Brain microvascular endothelial cell (primary cell): ENCODE measurements at regions not wholly inside any gene's neighbourhood (a gene's known extent, or its start where the extent isn't known, plus 50 kb on each side); places are given as distances from the start of the nearest gene placed in this dataset.

Source experiments
- DNase-seq: peaks from one replicate; pipeline ENCODE4 v3.0.0-alpha.2; 2020
- H3K27ac ChIP-seq: fragments of 250-450 bp; sonication (Bioruptor Pico); 2 replicates; pipeline ENCODE4 v1.5.1; 2020; ENCODE audit warnings: mild to moderate bottlenecking, moderate library complexity
- H3K27me3 ChIP-seq: fragments of 250-450 bp; sonication (Bioruptor Pico); replicated peaks from 2 replicates; pipeline ENCODE4 v1.5.1; 2020; ENCODE audit warnings: mild to moderate bottlenecking
- H3K36me3 ChIP-seq: fragments of 250-450 bp; sonication (Bioruptor Pico); replicated peaks from 2 replicates; pipeline ENCODE4 v1.5.1; 2020; ENCODE audit warnings: mild to moderate bottlenecking
- H3K4me3 ChIP-seq: 2 replicates; pipeline ENCODE4 v1.5.1; 2011; ENCODE audit warnings: low read depth, mild to moderate bottlenecking, control low read depth, low read length, moderate library complexity
- CTCF ChIP-seq: IDR thresholded peaks from 2 replicates; pipeline ENCODE4 v1.5.1; 2011; ENCODE audit warnings: low read depth, mild to moderate bottlenecking, moderate library complexity, low read length, control low read depth, inconsistent platforms; ENCODE audit errors: missing control alignments
- in situ Hi-C: cut with HindIII; loops from 2 replicates; pipeline ENCODE4 v1.10.0; 2017; ENCODE audit warnings: low sequenced_read_pairs, low pct_ligation_motif_present

- no peaks in the 10 kb centered on the region for H3K36me3 ChIP-seq
- peak; percentile 21 for TF ChIP-seq CTCF
- H3K27me3 ChIP-seq, result no peaks in the 10 kb centered on the region
- H3K4me3 ChIP-seq, result no peak overlapping the region
- no peak overlapping the region for H3K27ac ChIP-seq
- DNase-seq, result no peak
- in situ Hi-C loops, result no loop called here
Observed at GRCh38 chrX:39133971-39134370, 332.7 kb downstream of the MID1IP1 start.

DNA sequence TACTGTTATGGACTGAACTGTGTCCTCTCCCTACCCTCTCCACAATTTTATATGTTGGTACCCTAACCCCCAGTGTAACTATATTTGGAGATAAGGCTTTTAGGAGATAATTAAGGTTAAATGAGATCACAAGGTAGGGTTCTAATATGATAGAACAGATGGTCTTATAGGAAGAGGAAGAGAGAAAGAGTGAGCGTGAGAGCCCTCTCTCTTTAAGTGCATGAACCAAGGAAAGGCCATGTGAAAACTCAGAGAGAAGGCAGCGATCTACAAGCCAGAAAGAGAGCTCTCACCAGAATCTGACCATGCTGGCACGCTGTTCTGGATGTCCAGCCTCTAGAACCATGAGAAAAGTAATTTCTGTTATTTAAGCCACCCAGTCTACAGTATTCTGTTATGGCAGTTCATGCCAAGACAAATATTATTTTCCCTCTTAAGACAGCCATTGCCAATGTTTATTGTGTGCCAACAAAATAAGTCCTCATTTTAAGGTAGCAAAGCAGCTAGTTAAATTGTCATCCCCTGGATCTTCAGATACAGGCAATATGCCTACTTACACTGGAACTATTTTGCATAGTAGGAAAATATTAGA, 336.2 kb downstream of the MID1IP1 start:
- Histone ChIP-seq H3K4me3 (no peak overlapping the region), H3K27ac (no peak overlapping the region), H3K36me3 (no peaks in the 10 kb centered on the region), H3K27me3 (no peaks in the 10 kb centered on the region)
- in situ Hi-C loops, result no loop called here
- no peak for TF ChIP-seq CTCF
- no peak for DNase-seq

DNA sequence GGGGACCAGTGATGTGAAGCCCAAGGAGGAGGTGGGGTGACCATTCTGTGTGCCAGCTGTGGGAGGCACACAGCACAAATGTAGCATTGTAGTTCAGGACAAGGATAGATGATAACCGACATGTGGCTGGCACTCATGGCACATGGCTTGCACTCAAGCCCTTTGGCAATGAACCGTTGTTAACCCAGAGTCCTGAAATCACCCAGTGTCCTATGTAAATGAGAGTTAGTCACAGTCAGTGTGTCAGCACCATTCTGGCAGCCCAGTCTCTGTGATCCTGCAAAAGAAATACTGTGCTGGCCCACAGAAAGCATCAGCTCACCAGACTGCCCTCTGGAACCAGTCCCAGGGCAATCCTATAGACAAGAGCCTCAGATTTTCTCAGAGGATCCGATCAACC, 339.3 kb downstream of the MID1IP1 start:
- Histone ChIP-seq H3K27ac (no peak overlapping the region), H3K36me3 (no peaks in the 10 kb centered on the region), H3K4me3 (no peak overlapping the region), H3K27me3 (no peaks in the 10 kb centered on the region)
- in situ Hi-C loops, result no loop called here
- no peak for DNase-seq
- no peak for TF ChIP-seq CTCF

GRCh38 chrX:39144323-39144722, 343.1 kb downstream of the MID1IP1 start:
- no peak for TF ChIP-seq CTCF
- Histone ChIP-seq H3K4me3 (no peak overlapping the region), H3K27me3 (no peaks in the 10 kb centered on the region), H3K36me3 (no peaks in the 10 kb centered on the region), H3K27ac (no peak overlapping the region)
- no peak for DNase-seq
- in situ Hi-C loops, result no loop called here

DNA sequence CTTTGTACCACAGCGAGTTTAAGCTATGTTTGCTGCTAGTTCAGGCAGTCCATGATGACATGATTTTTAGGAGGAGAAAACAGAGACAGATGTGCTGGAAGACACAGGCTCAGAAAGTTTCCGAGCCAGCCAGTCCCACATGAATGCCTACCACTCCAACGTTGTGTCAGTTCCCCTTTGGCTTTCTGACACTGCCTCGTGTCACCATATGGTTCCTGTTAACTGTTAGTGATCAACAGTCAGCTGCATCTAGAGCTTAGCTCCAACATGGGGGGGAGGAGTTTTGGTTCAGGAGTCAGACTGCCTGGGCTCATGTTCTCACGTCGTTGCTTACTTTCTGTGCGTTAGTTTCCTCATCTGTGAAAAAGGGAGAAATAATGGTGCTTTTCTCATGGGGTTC, 343.7 kb downstream of the MID1IP1 start:
- Histone ChIP-seq H3K27ac (no peak overlapping the region), H3K36me3 (no peaks in the 10 kb centered on the region), H3K4me3 (no peak overlapping the region), H3K27me3 (no peaks in the 10 kb centered on the region)
- no peak for TF ChIP-seq CTCF
- in situ Hi-C loops, result no loop called here
- no peak for DNase-seq

GRCh38 chrX:39145859-39146258, 344.6 kb downstream of the MID1IP1 start:
- H3K4me3 ChIP-seq, result no peak overlapping the region
- no peaks in the 10 kb centered on the region for H3K36me3 ChIP-seq
- in situ Hi-C loops, result no loop called here
- H3K27me3 ChIP-seq, result no peaks in the 10 kb centered on the region
- TF ChIP-seq CTCF, result no peak
- no peak for DNase-seq
- no peak overlapping the region for H3K27ac ChIP-seq
